ENCODE measurements at regions not wholly inside any gene's neighbourhood (a gene's known extent, or its start where the extent isn't known, plus 50 kb on each side); places are given as distances from the start of the nearest gene placed in this dataset.

DNA sequence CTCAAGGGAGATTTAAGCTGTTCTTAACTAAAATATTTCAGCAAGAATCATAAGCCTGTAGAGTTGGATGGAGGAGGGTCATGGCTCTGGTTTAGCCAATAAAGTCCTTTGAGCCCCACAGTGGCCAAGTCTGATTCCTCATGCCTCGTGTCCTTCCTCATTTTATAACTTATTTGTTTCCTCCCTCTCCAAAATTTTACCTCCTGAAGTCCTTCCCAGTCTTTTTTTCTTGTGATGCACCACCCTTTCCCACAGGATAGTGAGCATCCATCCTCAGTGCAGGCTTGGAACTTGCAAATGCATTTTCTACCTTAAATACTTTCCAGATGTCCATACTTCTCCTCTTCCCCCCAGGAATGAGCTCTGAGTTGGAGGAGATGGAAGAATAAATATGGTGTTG is 162.7 kb upstream of the AGTR1 start:
- no peak overlapping the region for H3K27ac ChIP-seq
- no peaks in the 10 kb centered on the region for H3K4me1 ChIP-seq
- TF ChIP-seq, protein P1, sequence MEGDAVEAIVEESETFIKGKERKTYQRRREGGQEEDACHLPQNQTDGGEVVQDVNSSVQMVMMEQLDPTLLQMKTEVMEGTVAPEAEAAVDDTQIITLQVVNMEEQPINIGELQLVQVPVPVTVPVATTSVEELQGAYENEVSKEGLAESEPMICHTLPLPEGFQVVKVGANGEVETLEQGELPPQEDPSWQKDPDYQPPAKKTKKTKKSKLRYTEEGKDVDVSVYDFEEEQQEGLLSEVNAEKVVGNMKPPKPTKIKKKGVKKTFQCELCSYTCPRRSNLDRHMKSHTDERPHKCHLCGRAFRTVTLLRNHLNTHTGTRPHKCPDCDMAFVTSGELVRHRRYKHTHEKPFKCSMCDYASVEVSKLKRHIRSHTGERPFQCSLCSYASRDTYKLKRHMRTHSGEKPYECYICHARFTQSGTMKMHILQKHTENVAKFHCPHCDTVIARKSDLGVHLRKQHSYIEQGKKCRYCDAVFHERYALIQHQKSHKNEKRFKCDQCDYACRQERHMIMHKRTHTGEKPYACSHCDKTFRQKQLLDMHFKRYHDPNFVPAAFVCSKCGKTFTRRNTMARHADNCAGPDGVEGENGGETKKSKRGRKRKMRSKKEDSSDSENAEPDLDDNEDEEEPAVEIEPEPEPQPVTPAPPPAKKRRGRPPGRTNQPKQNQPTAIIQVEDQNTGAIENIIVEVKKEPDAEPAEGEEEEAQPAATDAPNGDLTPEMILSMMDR (IDR thresholded peaks at IDR 0.05), result no peak

GRCh38 chr3:148540266-148540665 is 157.4 kb upstream of the AGTR1 start:
- H3K36me3 ChIP-seq (ENCODE audit: control insufficient read depth, insufficient read depth, low read length), result no peaks in the 10 kb centered on the region
- H3K27ac ChIP-seq, result no peak overlapping the region
- no peaks in the 10 kb centered on the region for H3K4me1 ChIP-seq
- H2AFZ ChIP-seq, result no peak overlapping the region
- no peaks in the 10 kb centered on the region for H3K27me3 ChIP-seq (ENCODE audit: control insufficient read depth, insufficient read depth, low read length)
- H3K79me2 ChIP-seq, result no peaks in the 10 kb centered on the region
- H3K4me2 ChIP-seq (ENCODE audit: low read length), result no peak overlapping the region
- H3K4me3 ChIP-seq (ENCODE audit: low read depth, low read length), result no peak overlapping the region
- no peaks in the 10 kb centered on the region for H3K9me3 ChIP-seq (ENCODE audit: control insufficient read depth, low read length)
- TF ChIP-seq, protein P1 (IDR thresholded peaks at IDR 0.05), result no peak
- H3K9ac ChIP-seq, result no peak overlapping the region

More for the DNA sequence above, 162.7 kb upstream of the AGTR1 start:
- H3K79me2 ChIP-seq, result no peaks in the 10 kb centered on the region
- no peaks in the 10 kb centered on the region for H3K27me3 ChIP-seq (ENCODE audit: control insufficient read depth, insufficient read depth, low read length)
- H3K4me3 ChIP-seq (ENCODE audit: low read depth, low read length), result no peak overlapping the region
- no peaks in the 10 kb centered on the region for H3K36me3 ChIP-seq (ENCODE audit: control insufficient read depth, insufficient read depth, low read length)
- H3K4me2 ChIP-seq (ENCODE audit: low read length), result no peak overlapping the region
- no peak overlapping the region for H3K9ac ChIP-seq
- H3K9me3 ChIP-seq (ENCODE audit: control insufficient read depth, low read length), result no peaks in the 10 kb centered on the region
- no peak overlapping the region for H2AFZ ChIP-seq

DNA sequence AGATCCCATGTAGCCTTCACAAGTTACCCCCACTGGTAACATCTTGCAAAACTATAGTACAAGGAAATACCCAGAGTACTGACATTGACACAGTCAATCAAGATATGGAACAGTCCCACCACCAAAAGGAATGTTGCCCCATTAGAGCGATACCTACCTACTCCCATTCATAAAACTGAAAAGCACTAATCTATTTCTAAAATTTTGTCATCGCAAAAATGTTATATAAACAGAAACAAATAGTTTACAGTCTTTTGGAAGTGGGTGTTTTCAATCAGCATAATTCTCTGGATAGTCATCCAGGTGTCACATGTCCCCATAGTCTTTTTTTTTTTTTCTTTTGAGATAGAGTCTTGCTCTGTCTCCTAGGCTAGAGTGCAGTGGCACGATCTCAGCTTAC is 156.9 kb upstream of the AGTR1 start:
- Histone ChIP-seq H3K27ac (no peak overlapping the region), H3K9ac (no peak overlapping the region), H3K4me1 (no peaks in the 10 kb centered on the region), H3K36me3 (ENCODE audit: control insufficient read depth, insufficient read depth, low read length) (no peaks in the 10 kb centered on the region), H3K27me3 (ENCODE audit: control insufficient read depth, insufficient read depth, low read length) (no peaks in the 10 kb centered on the region), H3K9me3 (ENCODE audit: control insufficient read depth, low read length) (no peaks in the 10 kb centered on the region), H2AFZ (no peak overlapping the region), H3K79me2 (no peaks in the 10 kb centered on the region), H3K4me2 (ENCODE audit: low read length) (no peak overlapping the region), H3K4me3 (ENCODE audit: low read depth, low read length) (no peak overlapping the region)
- TF ChIP-seq, protein P1 (IDR thresholded peaks at IDR 0.05), result no peak

- H3K79me2 ChIP-seq, result no peaks in the 10 kb centered on the region
- no peak overlapping the region for H3K9ac ChIP-seq
- TF ChIP-seq, protein P1 (IDR thresholded peaks at IDR 0.05), result no peak
- no peak overlapping the region for H2AFZ ChIP-seq
- no peaks in the 10 kb centered on the region for H3K27me3 ChIP-seq (ENCODE audit: control insufficient read depth, insufficient read depth, low read length)
- no peak overlapping the region for H3K4me2 ChIP-seq (ENCODE audit: low read length)
- no peaks in the 10 kb centered on the region for H3K9me3 ChIP-seq (ENCODE audit: control insufficient read depth, low read length)
- H3K4me1 ChIP-seq, result no peaks in the 10 kb centered on the region
- H3K27ac ChIP-seq, result no peak overlapping the region
- H3K4me3 ChIP-seq (ENCODE audit: low read depth, low read length), result no peak overlapping the region
- H3K36me3 ChIP-seq (ENCODE audit: control insufficient read depth, insufficient read depth, low read length), result no peaks in the 10 kb centered on the region
Measured at GRCh38 chr3:148546959-148547358, 150.7 kb upstream of the AGTR1 start.

DNA sequence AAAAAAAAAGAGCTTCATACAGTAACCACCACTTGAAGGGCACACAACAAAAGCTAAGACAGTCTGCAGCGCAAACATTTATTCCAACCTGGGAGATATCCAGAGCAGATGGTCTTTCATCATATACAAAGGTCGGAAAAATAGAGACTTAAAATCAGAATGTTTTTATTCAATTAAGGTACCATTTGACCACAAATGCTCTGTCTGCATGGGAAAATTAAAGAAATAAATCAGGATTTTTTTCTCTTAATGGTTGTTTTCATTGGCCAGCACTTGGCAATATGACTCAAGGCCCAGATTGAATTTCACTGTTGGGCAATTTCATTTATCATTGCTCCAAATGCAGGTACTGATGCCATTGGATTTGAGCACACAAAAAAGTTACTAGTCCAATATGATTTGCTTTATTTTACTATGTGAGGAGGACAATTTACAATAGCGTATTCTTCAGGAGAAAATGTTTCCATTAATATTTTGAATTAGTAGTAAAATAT is 145.9 kb upstream of the AGTR1 start:
- Histone ChIP-seq H3K4me2 (ENCODE audit: low read length) (no peak overlapping the region), H3K4me3 (ENCODE audit: low read depth, low read length) (no peak overlapping the region), H3K9ac (no peak overlapping the region), H3K36me3 (ENCODE audit: control insufficient read depth, insufficient read depth, low read length) (no peaks in the 10 kb centered on the region), H3K27ac (no peak overlapping the region), H3K9me3 (ENCODE audit: control insufficient read depth, low read length) (no peaks in the 10 kb centered on the region), H3K4me1 (no peaks in the 10 kb centered on the region), H2AFZ (no peak overlapping the region), H3K27me3 (ENCODE audit: control insufficient read depth, insufficient read depth, low read length) (no peaks in the 10 kb centered on the region), H3K79me2 (no peaks in the 10 kb centered on the region)
- TF ChIP-seq, protein P1 (IDR thresholded peaks at IDR 0.05), result no peak

Data from parathyroid adenoma (tissue), 2 donors.